IMR-90 (cell line): ENCODE measurements at regions not wholly inside any gene's neighbourhood (a gene's known extent, or its start where the extent isn't known, plus 50 kb on each side); places are given as distances from the start of the nearest gene placed in this dataset.

ENCODE experiments used
- ATAC-seq: fragments of 200-7000 bp; cut with Tn5 transposase; 2 replicates; pipeline ENCODE4 v1.9.1; 2020; ENCODE audit warnings: low read depth, mild to moderate bottlenecking, moderate library complexity
- BruUV-seq: library from RNA; stranded (reverse); fragments of 400-500 nt; replicated peaks from 2 replicates; lab custom pipeline; 2021; lab: Mats Ljungman, UMichigan
- CTCF ChIA-PET: fragments of 300-600 bp; formaldehyde crosslinking; extraction: SDS; loops from one replicate; lab custom pipeline; 2021; ENCODE audit warnings: antibody characterized with exemption; lab: Yijun Ruan, JAX
- POLR2A ChIA-PET: fragments of 300-600 bp; sonication (Branson Sonifier 250); formaldehyde crosslinking; loops from one replicate; lab custom pipeline; 2022; ENCODE audit warnings: antibody characterized with exemption; ENCODE audit not compliant: unreplicated experiment; lab: Charles Lee
- DNase-seq: peaks from one replicate; pipeline ENCODE4 v3.0.0; 2013
- H2AFZ ChIP-seq: replicated peaks from 2 replicates; pipeline ENCODE3; 2013; ENCODE audit warnings: low read length, mild to moderate bottlenecking; ENCODE audit not compliant: poor library complexity
- H2AK5ac ChIP-seq: 2 replicates; pipeline ENCODE4 v1.6.1; 2013; ENCODE audit warnings: low read depth, low read length, inconsistent platforms
- H2AK9ac ChIP-seq: replicated peaks from 2 replicates; pipeline ENCODE3; 2013; ENCODE audit warnings: mild to moderate bottlenecking, low read depth, low read length, moderate library complexity; ENCODE audit not compliant: poor library complexity
- H2BK120ac ChIP-seq: 2 replicates; pipeline ENCODE4 v1.6.1; 2013; ENCODE audit warnings: low read depth, low read length, inconsistent platforms
- H2BK15ac ChIP-seq: 3 replicates; pipeline ENCODE4 v1.6.1; 2013; ENCODE audit warnings: low read depth, low read length, inconsistent platforms
- H2BK20ac ChIP-seq: 2 replicates; pipeline ENCODE4 v1.6.1; 2013; ENCODE audit warnings: low read depth, mild to moderate bottlenecking, inconsistent platforms, low read length, moderate library complexity
- H2BK5ac ChIP-seq: 2 replicates; pipeline ENCODE4 v1.6.1; 2013; ENCODE audit warnings: mild to moderate bottlenecking, low read depth, low read length, inconsistent platforms; ENCODE audit not compliant: poor library complexity, severe bottlenecking
- H3K14ac ChIP-seq: replicated peaks from 2 replicates; pipeline ENCODE4 v1.6.1; 2013; ENCODE audit warnings: low read depth, low read length, inconsistent platforms
- H3K18ac ChIP-seq: 2 replicates; pipeline ENCODE4 v1.6.1; 2013; ENCODE audit warnings: low read depth, low read length, control low read depth
- H3K23ac ChIP-seq: 2 replicates; pipeline ENCODE4 v1.6.1; 2013; ENCODE audit warnings: low read depth, low read length, inconsistent platforms
- H3K27ac ChIP-seq: 2 replicates; pipeline ENCODE4 v1.5.1; 2013; ENCODE audit warnings: mild to moderate bottlenecking, control low read depth, low read length; ENCODE audit not compliant: insufficient read depth
- H3K27me3 ChIP-seq: 2 replicates; pipeline ENCODE4 v1.6.1; 2013; ENCODE audit warnings: low read length; ENCODE audit not compliant: control insufficient read depth, insufficient read depth
- H3K36me3 ChIP-seq: 2 replicates; pipeline ENCODE4 v1.6.1; 2013; ENCODE audit warnings: low read length, mixed read lengths; ENCODE audit not compliant: control insufficient read depth, insufficient read depth
- H3K4ac ChIP-seq: 2 replicates; pipeline ENCODE4 v1.6.1; 2013; ENCODE audit warnings: low read depth, low read length, inconsistent platforms
- H3K4me1 ChIP-seq: 2 replicates; pipeline ENCODE4 v1.6.1; 2013; ENCODE audit warnings: low read length, mixed read lengths; ENCODE audit not compliant: control insufficient read depth, insufficient read depth
- H3K4me2 ChIP-seq: 2 replicates; pipeline ENCODE4 v1.6.1; 2013; ENCODE audit warnings: low read depth, mild to moderate bottlenecking, control low read depth, low read length, moderate library complexity
- H3K4me3 ChIP-seq: 2 replicates; pipeline ENCODE4 v1.5.1; 2013; ENCODE audit warnings: low read depth, mild to moderate bottlenecking, control low read depth, low read length, moderate library complexity; ENCODE audit not compliant: insufficient read depth
- H3K56ac ChIP-seq: 2 replicates; pipeline ENCODE4 v1.6.1; 2013; ENCODE audit warnings: low read length, inconsistent platforms; ENCODE audit not compliant: insufficient read depth; ENCODE audit errors: extremely low read depth
- H3K79me1 ChIP-seq, 2 experiments: 2 replicates each; pipeline ENCODE4 v1.6.1; 2013; ENCODE audit warnings: low read length in 2 of 2, inconsistent platforms in 1 of 2, low read depth in 1 of 2
- H3K9ac ChIP-seq: 2 replicates; pipeline ENCODE4 v1.6.1; 2013; ENCODE audit warnings: low read depth, low read length, control low read depth
- H3K9me1 ChIP-seq: 2 replicates; pipeline ENCODE4 v1.6.1; 2013; ENCODE audit warnings: low read length, inconsistent platforms; ENCODE audit not compliant: insufficient read depth
- H3K9me3 ChIP-seq: 2 replicates; pipeline ENCODE4 v1.6.1; 2013; ENCODE audit warnings: low read length; ENCODE audit not compliant: control insufficient read depth, insufficient read depth
- H4K20me1 ChIP-seq: 2 replicates; pipeline ENCODE4 v1.6.1; 2013; ENCODE audit warnings: low read length, inconsistent platforms; ENCODE audit not compliant: insufficient read depth
- H4K5ac ChIP-seq: 2 replicates; pipeline ENCODE4 v1.6.1; 2013; ENCODE audit warnings: mild to moderate bottlenecking, low read depth, low read length, control low read depth
- H4K8ac ChIP-seq, 2 experiments: 2 replicates each; pipeline ENCODE4 v1.6.1; 2013; ENCODE audit warnings: low read depth in 2 of 2, low read length in 2 of 2, control low read depth in 1 of 2, inconsistent platforms in 1 of 2
- H4K91ac ChIP-seq: 2 replicates; pipeline ENCODE4 v1.6.1; 2013; ENCODE audit warnings: low read depth, low read length, inconsistent platforms; ENCODE audit not compliant: insufficient read depth
- BHLHE40 ChIP-seq: fragments of 150-350 bp; IDR thresholded peaks from 2 replicates; pipeline ENCODE4 v1.6.1; 2016; ENCODE audit warnings: mild to moderate bottlenecking, low read depth, low read length
- CEBPB ChIP-seq: IDR thresholded peaks from 2 replicates; pipeline ENCODE4 v1.6.1; 2012; ENCODE audit warnings: low read depth, low read length, improper control_type of control experiment
- FOS ChIP-seq: fragments of 150-350 bp; IDR thresholded peaks from 2 replicates; pipeline ENCODE4 v1.6.1; 2016; ENCODE audit warnings: low read depth, low read length
- MAFK ChIP-seq: IDR thresholded peaks from 2 replicates; pipeline ENCODE4 v1.6.1; 2012; ENCODE audit warnings: low read depth, low read length, improper control_type of control experiment
- MAZ ChIP-seq: IDR thresholded peaks from 2 replicates; pipeline ENCODE4 v1.6.1; 2012; ENCODE audit warnings: low read depth, mild to moderate bottlenecking, low read length, improper control_type of control experiment, moderate library complexity, borderline replicate concordance
- MXI1 ChIP-seq: IDR thresholded peaks from 2 replicates; pipeline ENCODE4 v1.6.1; 2012; ENCODE audit warnings: low read depth, mild to moderate bottlenecking, low read length, moderate library complexity, borderline replicate concordance
- NFE2L2 ChIP-seq: fragments of 150-350 bp; IDR thresholded peaks from 2 replicates; pipeline ENCODE4 v1.6.1; 2016; ENCODE audit warnings: low read depth, mild to moderate bottlenecking, low read length
- RAD21 ChIP-seq: IDR thresholded peaks from 2 replicates; pipeline ENCODE4 v1.6.1; 2012; ENCODE audit warnings: low read length, improper control_type of control experiment
- RCOR1 ChIP-seq: IDR thresholded peaks from 2 replicates; pipeline ENCODE4 v1.6.1; 2012; ENCODE audit warnings: mild to moderate bottlenecking, low read length, improper control_type of control experiment; ENCODE audit not compliant: insufficient replicate concordance
- RFX5 ChIP-seq: IDR thresholded peaks from 2 replicates; pipeline ENCODE4 v1.8.0; 2012; ENCODE audit warnings: low read depth, mild to moderate bottlenecking, low read length, moderate library complexity
- SMC3 ChIP-seq: fragments of 150-350 bp; IDR thresholded peaks from 2 replicates; pipeline ENCODE4 v1.6.1; 2016; ENCODE audit warnings: low read depth, mild to moderate bottlenecking, antibody characterized with exemption, low read length, moderate library complexity
- WGBS, 2 experiments: methylation state at CpG; one replicate each; pipeline versions ENCODE4 v1.1.5 to v1.1.7; 2013; ENCODE audit warnings: missing lambda C conversion rate in 2 of 2; ENCODE audit not compliant: insufficient read length in 1 of 2; ENCODE audit errors: extremely low coverage in 2 of 2; 5-methylcytosine and 5-hydroxymethylcytosine counted together
- dilution Hi-C: fragments of 300-500 bp; cut with HindIII; formaldehyde crosslinking; loops from one replicate; pipeline ENCODE4 v1.14.3; 2018; ENCODE audit warnings: low sequenced_read_pairs; ENCODE audit not compliant: unreplicated experiment
- in situ Hi-C: fragments of 300-500 bp; cut with MboI; formaldehyde crosslinking; loops from 3 replicates; pipeline ENCODE4 v1.14.3; 2019; ENCODE audit warnings: low sequenced_read_pairs, inconsistent platforms, mixed read lengths
- intact Hi-C: fragments of 100-400 bp; cut with micrococcal nuclease; formaldehyde crosslinking; loops from 2 replicates; pipeline ENCODE4 v1.10.0; 2022
- TF ChIP-seq, protein P1 (sequence below): fragments of 150-350 bp; IDR thresholded peaks from 2 replicates; pipeline ENCODE4 v1.6.1; 2016; ENCODE audit warnings: low read depth, mild to moderate bottlenecking, low read length, moderate library complexity, borderline replicate concordance
- TF ChIP-seq, protein P2 (sequence below): fragments of 150-350 bp; IDR thresholded peaks from 2 replicates; pipeline ENCODE4 v1.6.1; 2017; ENCODE audit warnings: mild to moderate bottlenecking, antibody characterized with exemption, low read length, low read depth

DNA sequence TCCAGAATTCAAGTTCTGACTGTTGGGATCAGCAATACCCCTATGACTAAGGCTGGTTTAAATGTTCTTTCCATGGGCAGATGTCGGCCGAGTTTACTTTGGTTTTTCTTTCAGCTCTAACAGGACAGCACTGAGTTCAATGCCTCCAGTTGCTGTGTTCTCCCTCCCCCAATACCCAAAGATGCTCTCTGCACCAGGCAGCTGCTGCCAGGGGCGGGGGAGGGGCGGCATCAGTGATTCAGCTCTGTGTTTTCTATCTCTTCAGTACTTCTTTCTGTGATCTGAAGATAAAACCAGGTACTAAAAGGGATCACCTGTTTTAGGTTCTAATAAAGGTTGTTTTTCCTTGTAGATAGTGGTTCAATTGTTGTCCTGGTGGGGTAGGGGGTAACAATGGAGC lies 576.7 kb upstream of the POT1 start:
- no CpG with 5 or more reads among the region's 4 CpGs for WGBS, 2 experiments
- ChIA-PET POLR2A (no interaction called here), CTCF (no interaction called here)

More for the DNA sequence above, 576.7 kb upstream of the POT1 start:
- Histone ChIP-seq H3K4me3 (no peak overlapping the region), H2AK9ac (no peak overlapping the region), H3K4me1 (no peaks in the 10 kb centered on the region), H2AK5ac (no peak overlapping the region), H3K27ac (no peak overlapping the region), H2AFZ (no peak overlapping the region), H3K9me1 (no peaks in the 10 kb centered on the region), H2BK5ac (no peak overlapping the region), H4K8ac (no peak overlapping the region), H3K14ac (no peak overlapping the region), H3K9ac (no peak overlapping the region), H3K18ac (no peak overlapping the region), H3K4me2 (no peak overlapping the region), H2BK120ac (no peak overlapping the region), H3K36me3 (no peaks in the 10 kb centered on the region), H4K5ac (no peak overlapping the region), H3K79me1 (no peaks in the 10 kb centered on the region), H3K9me3 (peaks cover 13% of the 10 kb centered on the region), H3K56ac (no peak overlapping the region), H2BK15ac (no peak overlapping the region), H3K27me3 (no peaks in the 10 kb centered on the region), H4K20me1 (no peaks in the 10 kb centered on the region), H4K91ac (no peak overlapping the region), H3K4ac (no peak overlapping the region), H3K23ac (no peak overlapping the region), H2BK20ac (no peak overlapping the region)
- BruUV-seq, result no TSS peak
- intact Hi-C loops, result no loop called here
- in situ Hi-C loops, result no loop called here
- TF ChIP-seq CEBPB (no peak), SMC3 (no peak), RFX5 (no peak), BHLHE40 (no peak), RCOR1 (no peak), MAFK (no peak), RAD21 (no peak), NFE2L2 (no peak), FOS (no peak), MXI1 (no peak), MAZ (no peak)
- TF ChIP-seq, protein P1, sequence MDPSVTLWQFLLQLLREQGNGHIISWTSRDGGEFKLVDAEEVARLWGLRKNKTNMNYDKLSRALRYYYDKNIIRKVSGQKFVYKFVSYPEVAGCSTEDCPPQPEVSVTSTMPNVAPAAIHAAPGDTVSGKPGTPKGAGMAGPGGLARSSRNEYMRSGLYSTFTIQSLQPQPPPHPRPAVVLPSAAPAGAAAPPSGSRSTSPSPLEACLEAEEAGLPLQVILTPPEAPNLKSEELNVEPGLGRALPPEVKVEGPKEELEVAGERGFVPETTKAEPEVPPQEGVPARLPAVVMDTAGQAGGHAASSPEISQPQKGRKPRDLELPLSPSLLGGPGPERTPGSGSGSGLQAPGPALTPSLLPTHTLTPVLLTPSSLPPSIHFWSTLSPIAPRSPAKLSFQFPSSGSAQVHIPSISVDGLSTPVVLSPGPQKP, result no peak
- TF ChIP-seq, protein P2, sequence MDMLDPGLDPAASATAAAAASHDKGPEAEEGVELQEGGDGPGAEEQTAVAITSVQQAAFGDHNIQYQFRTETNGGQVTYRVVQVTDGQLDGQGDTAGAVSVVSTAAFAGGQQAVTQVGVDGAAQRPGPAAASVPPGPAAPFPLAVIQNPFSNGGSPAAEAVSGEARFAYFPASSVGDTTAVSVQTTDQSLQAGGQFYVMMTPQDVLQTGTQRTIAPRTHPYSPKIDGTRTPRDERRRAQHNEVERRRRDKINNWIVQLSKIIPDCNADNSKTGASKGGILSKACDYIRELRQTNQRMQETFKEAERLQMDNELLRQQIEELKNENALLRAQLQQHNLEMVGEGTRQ, result no peak
- DNase-seq (no peak), ATAC-seq (no peak)
- dilution Hi-C loops, result no loop called here
